Psoas muscle (tissue), 7 donors: ENCODE measurements at regions not wholly inside any gene's neighbourhood (a gene's known extent, or its start where the extent isn't known, plus 50 kb on each side); places are given as distances from the start of the nearest gene placed in this dataset.
"Not testable (repeated sequence)": the region's sequence is repeated elsewhere in the genome, so short reads cannot be mapped to it uniquely, and the experiment has no call there.

Experiments used
- ATAC-seq, 4 donors: fragments of 200-7000 bp; cut with Tn5 transposase; one replicate each; pipeline ENCODE4 v1.9.1; 2020; ENCODE audit warnings: moderate library complexity in 3 of 4, mild to moderate bottlenecking in 2 of 4
- DNase-seq, 2 donors: peaks; one replicate each; pipeline ENCODE4 v3.0.0-alpha.2; 2020
- H3K27ac ChIP-seq: fragments of 200-600 bp; one replicate; pipeline ENCODE4 v1.8.0; 2022
- H3K27me3 ChIP-seq, 3 donors: fragments of 200-600 bp in 1 of 3; one replicate each; pipeline versions ENCODE4 v1.6.1 to v1.8.0; 2013 to 2022; ENCODE audit warnings: low read length in 2 of 3, mild to moderate bottlenecking in 2 of 3, moderate library complexity in 1 of 3; ENCODE audit not compliant: insufficient read depth in 3 of 3
- H3K36me3 ChIP-seq, 2 donors: fragments of 200-600 bp in 1 of 2; one replicate each; pipeline versions ENCODE4 v1.6.1 to v1.8.0; 2013 to 2022; ENCODE audit warnings: low read depth in 1 of 2, mild to moderate bottlenecking in 1 of 2, moderate library complexity in 1 of 2; ENCODE audit not compliant: insufficient read depth in 1 of 2
- H3K4me1 ChIP-seq: fragments of 200-600 bp; one replicate; pipeline ENCODE4 v1.8.0; 2022
- H3K4me3 ChIP-seq: fragments of 200-600 bp; one replicate; pipeline ENCODE4 v1.8.0; 2022; ENCODE audit warnings: mild to moderate bottlenecking
- H3K9me3 ChIP-seq: fragments of 200-600 bp; one replicate; pipeline ENCODE4 v1.8.0; 2022
- CTCF ChIP-seq: fragments of 200-600 bp; IDR thresholded peaks from one replicate; pipeline ENCODE4 v1.8.0; 2022; ENCODE audit warnings: antibody characterized with exemption
- WGBS, 3 donors: extraction: QIAGEN DNeasy Blood & Tissue Kit; methylation state at CpG; one replicate each; pipeline versions ENCODE4 v1.1.6 to v1.1.7; 2013; 5-methylcytosine and 5-hydroxymethylcytosine counted together
- intact Hi-C, 2 donors: fragments of 100-400 bp; cut with DNase I; formaldehyde crosslinking; loops; one replicate each; pipeline versions ENCODE4 v1.11.0 to v1.14.2; 2022
- donor health status: healthy with polysubstance abuse.
- donor health status: DM: no; HTN: no; CAD: no; lungs with moderate emphysema.
- donor health status: Bipolar disorder and iron deficiency.
- donor health status: healthy.
- donor health status: DM: yes; HTN: yes; CAD: no.
- donor health status: DM: no; HTN: no; CAD: no.
- donor health status: DM: yes; HTN: yes; CAD: no.

DNA sequence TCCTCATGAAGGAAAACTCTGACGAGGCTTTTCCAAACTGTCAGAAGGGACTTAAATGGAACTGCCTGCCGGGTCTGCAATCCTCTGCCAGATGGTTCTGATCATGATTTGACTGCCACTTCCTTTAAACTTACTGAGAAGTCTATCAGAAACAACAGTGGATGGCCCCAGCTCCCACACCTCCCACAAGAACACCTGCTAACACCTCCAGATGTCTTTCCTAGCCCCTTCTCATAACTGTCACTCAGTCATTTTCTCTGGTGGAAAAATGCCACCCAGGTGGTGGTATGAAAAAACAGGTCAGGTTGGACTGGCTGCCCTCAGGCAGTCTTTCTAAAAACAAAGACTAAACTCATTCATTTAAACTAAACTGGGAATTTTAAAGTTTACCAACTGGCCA, 66.7 kb upstream of the ABCD3 start:
- H3K27ac ChIP-seq, result no peak overlapping the region
- no peaks in the 10 kb centered on the region for H3K9me3 ChIP-seq
- H3K4me3 ChIP-seq, result no peak overlapping the region
- H3K36me3 ChIP-seq, result no peaks in the 10 kb centered on the region
- intact Hi-C loops, result no loop called here
- H3K4me1 ChIP-seq, result no peaks in the 10 kb centered on the region
- H3K27me3 ChIP-seq, result no peaks in the 10 kb centered on the region
- 13 to 17% (median 13%) methylated on average over 2 of the region's 2 CpGs for WGBS, 3 donors
- ATAC-seq (no peak), DNase-seq (no peak)
- no peak for TF ChIP-seq CTCF

- Histone ChIP-seq H3K4me1 (no peaks in the 10 kb centered on the region), H3K36me3 (no peaks in the 10 kb centered on the region), H3K27me3 (no peaks in the 10 kb centered on the region), H3K27ac (no peak overlapping the region), H3K9me3 (no peaks in the 10 kb centered on the region), H3K4me3 (no peak overlapping the region)
- DNase-seq (no peak), ATAC-seq (no peak)
- TF ChIP-seq CTCF, result no peak
- WGBS, 3 donors, result 39 to 43% (median 43%) methylated on average over 1 of the region's 1 CpG
- intact Hi-C loops, result no loop called here
Measured at GRCh38 chr1:94350350-94350924, 67.8 kb upstream of the ABCD3 start.

DNA sequence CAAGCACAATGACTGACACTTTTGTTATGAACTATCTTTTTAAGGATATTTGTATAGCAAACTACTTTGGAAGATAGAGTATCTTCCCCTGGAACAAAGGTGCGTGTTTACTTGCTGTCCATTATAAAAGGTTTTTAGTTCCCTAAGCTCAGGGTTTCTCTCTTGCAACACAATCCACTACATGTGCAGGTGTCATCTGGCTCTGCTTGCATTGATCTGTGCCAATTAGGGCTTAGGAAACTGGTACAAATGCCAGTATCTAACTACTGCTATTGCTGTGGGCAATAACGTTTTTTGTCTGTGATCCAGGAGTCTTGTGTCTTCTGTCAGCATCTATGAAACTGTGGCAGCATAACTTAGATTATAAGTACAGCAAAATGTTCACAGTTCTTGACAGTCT, 68.3 kb upstream of the ABCD3 start:
- no peaks in the 10 kb centered on the region for H3K9me3 ChIP-seq
- DNase-seq (no peak), ATAC-seq (no peak)
- no peaks in the 10 kb centered on the region for H3K4me1 ChIP-seq
- H3K27me3 ChIP-seq, result no peaks in the 10 kb centered on the region
- no peak overlapping the region for H3K4me3 ChIP-seq
- intact Hi-C loops, result no loop called here
- TF ChIP-seq CTCF, result no peak
- 23 to 36% (median 31%) methylated on average over 2 of the region's 2 CpGs for WGBS, 3 donors
- H3K36me3 ChIP-seq, result no peaks in the 10 kb centered on the region
- no peak overlapping the region for H3K27ac ChIP-seq

DNA sequence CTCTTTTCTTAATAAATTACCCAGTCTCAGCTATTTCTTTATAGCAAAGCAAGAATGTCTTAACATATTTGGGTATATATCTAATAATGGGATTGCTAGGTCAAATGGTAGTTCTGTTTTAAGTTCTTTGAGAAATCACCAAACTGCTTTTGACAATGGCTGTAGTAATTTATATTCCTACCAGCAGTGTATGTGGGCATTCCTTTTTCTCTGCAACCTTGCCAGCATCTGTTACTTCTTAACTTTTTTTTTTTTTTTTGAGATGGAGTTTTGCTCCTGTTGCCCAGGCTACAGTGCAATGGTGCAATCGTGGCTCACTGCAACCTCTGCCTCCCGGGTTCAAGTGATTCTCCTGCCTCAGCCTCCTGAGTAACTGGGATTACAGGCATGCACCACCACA, 69.8 kb upstream of the ABCD3 start:
- H3K9me3 ChIP-seq, intact Hi-C loops, H3K4me3 ChIP-seq, H3K27me3 ChIP-seq, H3K4me1 ChIP-seq, ATAC-seq, H3K36me3 ChIP-seq, H3K27ac ChIP-seq, DNase-seq: not testable (repeated sequence)
- 80 to 100% (median 89%) methylated on average over 2 of the region's 2 CpGs for WGBS, 3 donors

DNA sequence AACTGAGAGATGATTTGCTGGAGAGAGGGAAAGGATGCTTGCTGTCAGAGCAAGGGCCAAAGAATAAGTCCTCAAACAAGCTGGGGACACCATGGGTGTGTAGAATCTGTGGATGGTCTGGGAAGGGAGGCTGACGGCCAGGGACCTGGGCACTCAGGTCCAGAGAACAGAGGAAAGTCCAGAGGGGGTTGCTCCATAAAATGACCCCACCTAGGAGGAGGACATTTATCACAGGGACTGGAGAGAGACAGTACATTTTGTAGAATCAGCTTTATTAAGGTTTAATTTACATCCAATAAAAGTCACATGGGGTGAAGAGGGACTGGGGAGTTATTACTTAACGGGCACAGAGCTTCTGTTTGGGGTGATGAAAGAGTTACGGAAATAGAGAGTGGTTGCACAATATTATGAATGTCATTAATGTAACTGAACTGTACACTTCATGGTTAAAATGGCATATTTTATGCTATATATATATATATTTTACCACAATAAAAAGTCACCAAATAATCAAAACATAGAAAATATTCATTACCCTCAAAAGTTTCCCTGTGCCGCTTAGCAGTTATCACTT, 73.0 kb upstream of the ABCD3 start:
- intact Hi-C loops, result no loop called here
- H3K36me3 ChIP-seq, result no peaks in the 10 kb centered on the region
- DNase-seq (no peak), ATAC-seq (no peak)
- H3K27ac ChIP-seq, result no peak overlapping the region
- H3K4me1 ChIP-seq, result no peaks in the 10 kb centered on the region
- TF ChIP-seq CTCF, result no peak
- peaks cover 0 to 5% (median 0%) of the 10 kb centered on the region in 3 donors for H3K27me3 ChIP-seq
- whole genome bisulfite sequencing, 3 donors, result 75 to 80% (median 76%) methylated on average over 4 of the region's 4 CpGs
- no peaks in the 10 kb centered on the region for H3K9me3 ChIP-seq
- no peak overlapping the region for H3K4me3 ChIP-seq
